ENCODE measurements at regions not wholly inside any gene's neighbourhood (a gene's known extent, or its start where the extent isn't known, plus 50 kb on each side); places are given as distances from the start of the nearest gene placed in this dataset.

DNA sequence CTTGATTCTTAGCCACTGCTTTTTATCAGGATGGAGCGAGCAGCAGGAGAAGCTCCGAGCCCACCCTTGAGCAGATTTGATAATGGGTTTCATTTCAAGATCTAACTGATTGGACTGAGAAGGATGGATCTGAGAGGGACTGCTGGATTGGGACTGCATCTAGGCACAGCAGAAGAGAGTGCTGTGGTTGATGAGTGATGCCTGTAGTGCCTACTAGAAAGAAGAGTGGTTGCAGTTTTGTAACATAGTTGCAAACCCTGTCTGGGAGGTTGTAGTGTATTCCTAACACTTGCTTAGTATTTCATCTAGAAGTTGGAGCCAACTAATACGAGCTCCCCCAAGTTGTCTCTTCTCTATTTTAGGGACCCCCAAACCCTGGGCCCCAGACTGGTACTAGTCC lies 88.7 kb downstream of the ASCL1 start:
- no peak overlapping the region for H3K4me3 ChIP-seq (ENCODE audit: low read depth, low read length)
- DNase-seq (ENCODE audit: low read depth) = no peak
- TF ChIP-seq MYC (IDR thresholded peaks at IDR 0.05; ENCODE audit: low read depth, low read length) (no peak), POLR2A (IDR thresholded peaks at IDR 0.05; ENCODE audit: extremely low read depth, insufficient read length) (no peak)
- TF ChIP-seq, protein P1, sequence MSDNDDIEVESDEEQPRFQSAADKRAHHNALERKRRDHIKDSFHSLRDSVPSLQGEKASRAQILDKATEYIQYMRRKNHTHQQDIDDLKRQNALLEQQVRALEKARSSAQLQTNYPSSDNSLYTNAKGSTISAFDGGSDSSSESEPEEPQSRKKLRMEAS (IDR thresholded peaks at IDR 0.05; ENCODE audit: low read depth, low read length) = no peak
- TF ChIP-seq, protein P2, sequence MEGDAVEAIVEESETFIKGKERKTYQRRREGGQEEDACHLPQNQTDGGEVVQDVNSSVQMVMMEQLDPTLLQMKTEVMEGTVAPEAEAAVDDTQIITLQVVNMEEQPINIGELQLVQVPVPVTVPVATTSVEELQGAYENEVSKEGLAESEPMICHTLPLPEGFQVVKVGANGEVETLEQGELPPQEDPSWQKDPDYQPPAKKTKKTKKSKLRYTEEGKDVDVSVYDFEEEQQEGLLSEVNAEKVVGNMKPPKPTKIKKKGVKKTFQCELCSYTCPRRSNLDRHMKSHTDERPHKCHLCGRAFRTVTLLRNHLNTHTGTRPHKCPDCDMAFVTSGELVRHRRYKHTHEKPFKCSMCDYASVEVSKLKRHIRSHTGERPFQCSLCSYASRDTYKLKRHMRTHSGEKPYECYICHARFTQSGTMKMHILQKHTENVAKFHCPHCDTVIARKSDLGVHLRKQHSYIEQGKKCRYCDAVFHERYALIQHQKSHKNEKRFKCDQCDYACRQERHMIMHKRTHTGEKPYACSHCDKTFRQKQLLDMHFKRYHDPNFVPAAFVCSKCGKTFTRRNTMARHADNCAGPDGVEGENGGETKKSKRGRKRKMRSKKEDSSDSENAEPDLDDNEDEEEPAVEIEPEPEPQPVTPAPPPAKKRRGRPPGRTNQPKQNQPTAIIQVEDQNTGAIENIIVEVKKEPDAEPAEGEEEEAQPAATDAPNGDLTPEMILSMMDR (IDR thresholded peaks at IDR 0.05; ENCODE audit: low read depth, low read length) = no peak

DNA sequence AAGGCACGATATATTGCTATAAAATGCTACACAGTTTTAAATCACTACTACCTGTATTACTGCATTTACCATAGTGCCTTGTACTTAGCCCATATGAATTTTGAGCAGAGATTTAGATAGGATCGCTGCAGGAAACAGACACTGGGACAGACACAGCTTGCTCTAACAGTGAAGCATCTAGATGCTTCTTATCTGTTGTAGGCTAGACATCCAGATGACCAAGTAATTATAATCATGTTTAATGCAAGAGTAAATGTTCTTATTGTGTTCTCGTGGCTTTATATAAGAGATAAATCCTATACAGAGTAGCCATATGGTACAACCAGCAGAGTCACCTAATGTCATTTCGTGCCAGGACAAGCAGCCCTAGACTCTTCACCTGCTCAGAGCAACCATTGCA lies 92.8 kb downstream of the ASCL1 start:
- DNase-seq (ENCODE audit: low read depth) = no peak
- no peak overlapping the region for H3K4me3 ChIP-seq (ENCODE audit: low read depth, low read length)
- TF ChIP-seq POLR2A (IDR thresholded peaks at IDR 0.05; ENCODE audit: extremely low read depth, insufficient read length) (no peak), MYC (IDR thresholded peaks at IDR 0.05; ENCODE audit: low read depth, low read length) (no peak)
- TF ChIP-seq, protein P2 (IDR thresholded peaks at IDR 0.05; ENCODE audit: low read depth, low read length) = no peak
- TF ChIP-seq, protein P1 (IDR thresholded peaks at IDR 0.05; ENCODE audit: low read depth, low read length) = no peak

DNA sequence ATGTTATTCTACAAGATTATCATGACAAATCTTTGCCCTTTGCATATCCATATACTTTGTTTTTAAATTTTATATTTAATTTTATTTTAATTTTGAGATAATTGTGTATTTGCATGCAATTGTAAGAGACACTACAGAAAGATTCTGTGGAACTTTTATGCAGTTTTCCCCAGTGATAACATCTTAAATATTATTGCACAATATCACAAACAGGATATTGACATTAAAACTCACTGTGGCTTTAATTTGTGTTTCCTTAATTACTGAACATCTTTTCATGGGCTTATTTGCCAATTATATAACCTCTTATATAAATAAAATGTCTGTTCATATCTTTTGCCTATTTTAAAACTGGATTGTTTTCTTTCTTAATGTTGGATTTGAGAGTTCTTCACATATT lies 95.6 kb downstream of the ASCL1 start:
- no peak for DNase-seq (ENCODE audit: low read depth)
- TF ChIP-seq POLR2A (IDR thresholded peaks at IDR 0.05; ENCODE audit: extremely low read depth, insufficient read length) (no peak), MYC (IDR thresholded peaks at IDR 0.05; ENCODE audit: low read depth, low read length) (no peak)
- TF ChIP-seq, protein P1 (IDR thresholded peaks at IDR 0.05; ENCODE audit: low read depth, low read length) = no peak
- TF ChIP-seq, protein P2 (IDR thresholded peaks at IDR 0.05; ENCODE audit: low read depth, low read length) = no peak
- H3K4me3 ChIP-seq (ENCODE audit: low read depth, low read length) = no peak overlapping the region

DNA sequence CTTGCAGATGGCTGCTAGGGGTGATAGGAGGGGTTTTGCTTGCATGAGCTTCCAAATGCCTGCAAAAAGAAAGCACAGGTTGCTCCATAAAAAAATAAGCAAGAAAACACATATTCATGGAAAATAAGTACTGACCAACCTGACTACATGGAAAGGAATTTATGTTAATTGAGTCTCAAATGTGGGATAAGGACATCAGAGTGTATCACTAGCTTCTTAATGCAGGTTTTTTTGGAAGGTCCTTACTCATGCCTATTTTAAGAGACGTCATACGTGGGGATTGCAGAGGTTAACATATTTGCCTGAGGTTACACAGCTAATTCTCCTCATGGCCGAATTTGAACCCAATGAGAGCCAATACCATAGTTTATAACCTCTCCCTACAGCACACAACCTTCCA lies 116.2 kb downstream of the ASCL1 start:
- TF ChIP-seq POLR2A (IDR thresholded peaks at IDR 0.05; ENCODE audit: extremely low read depth, insufficient read length) = no peak
- no peak for TF ChIP-seq MYC (IDR thresholded peaks at IDR 0.05; ENCODE audit: low read depth, low read length)
- TF ChIP-seq, protein P2 (IDR thresholded peaks at IDR 0.05; ENCODE audit: low read depth, low read length) = no peak
- TF ChIP-seq, protein P1 (IDR thresholded peaks at IDR 0.05; ENCODE audit: low read depth, low read length) = no peak
- H3K4me3 ChIP-seq (ENCODE audit: low read depth, low read length) = no peak overlapping the region
- DNase-seq (ENCODE audit: low read depth) = no peak

DNA sequence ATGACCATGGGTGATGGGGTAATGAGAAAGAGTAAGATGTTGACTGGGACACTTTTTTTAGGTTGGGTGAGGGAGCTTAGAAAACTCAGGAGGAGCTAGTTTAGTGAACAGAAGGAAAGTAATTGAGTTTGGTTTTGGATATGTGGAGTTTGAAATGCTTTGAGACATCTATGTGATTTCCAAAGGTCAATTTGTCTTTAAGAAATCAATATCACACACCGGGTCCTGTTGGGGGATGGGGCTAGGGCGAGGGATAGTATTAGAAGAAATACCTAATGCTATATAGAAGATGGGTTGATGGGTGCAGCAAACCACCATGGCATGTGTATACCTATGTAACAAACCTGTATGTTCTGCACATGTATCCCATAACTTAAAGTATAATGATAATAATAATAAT lies 118.4 kb downstream of the ASCL1 start:
- TF ChIP-seq POLR2A (IDR thresholded peaks at IDR 0.05; ENCODE audit: extremely low read depth, insufficient read length) (no peak), MYC (IDR thresholded peaks at IDR 0.05; ENCODE audit: low read depth, low read length) (no peak)
- TF ChIP-seq, protein P1 (IDR thresholded peaks at IDR 0.05; ENCODE audit: low read depth, low read length) = no peak
- TF ChIP-seq, protein P2 (IDR thresholded peaks at IDR 0.05; ENCODE audit: low read depth, low read length) = no peak
- no peak overlapping the region for H3K4me3 ChIP-seq (ENCODE audit: low read depth, low read length)
- no peak for DNase-seq (ENCODE audit: low read depth)

Measured in NB4 (cell line).